ENCODE measurements at regions not wholly inside any gene's neighbourhood (a gene's known extent, or its start where the extent isn't known, plus 50 kb on each side); places are given as distances from the start of the nearest gene placed in this dataset.
"Not testable (repeated sequence)": the region's sequence is repeated elsewhere in the genome, so short reads cannot be mapped to it uniquely, and the experiment has no call there.

- DNase-seq (ENCODE audit: low read depth, low spot score); POLR2A ChIA-PET; H3K4me3 ChIP-seq (ENCODE audit: low read depth, low read length): not testable (repeated sequence)
- CTCF ChIA-PET: interaction anchor here (1.6 to 2.2 kb wide), 3 partner anchors 34 to 259 kb away, joined by 4 to 8 read pairs (median 7); no protein-coding TSS in a partner anchor
These were observed 93.2 kb upstream of the RPH3AL start, which contains the start of gene RFLNB for GRCh38 chr17:445839-446238. Gene RFLNB, minus strand, starts transcription at chr17:445939.

GRCh38 chr17:444879-445454 lies 92.4 kb upstream of the RPH3AL start:
- TF ChIP-seq CTCF (IDR thresholded peaks at IDR 0.05; ENCODE audit: insufficient read depth, low read length, missing control alignments): no peak
- ChIA-PET CTCF (interaction anchor here (0.7 to 2.4 kb wide), 7 partner anchors 12 to 280 kb away, joined by 3 to 11 read pairs (median 4); no protein-coding TSS in a partner anchor), POLR2A (no interaction called here)
- H3K4me3 ChIP-seq (ENCODE audit: low read depth, low read length): no peak overlapping the region
- DNase-seq (ENCODE audit: low read depth, low spot score): no peak

- ChIA-PET CTCF (interaction anchor here (1.1 to 2.4 kb wide), 3 partner anchors 17 to 257 kb away, joined by 3 to 11 read pairs (median 5); no protein-coding TSS in a partner anchor), POLR2A (no interaction called here)
- no peak for TF ChIP-seq CTCF (IDR thresholded peaks at IDR 0.05; ENCODE audit: insufficient read depth, low read length, missing control alignments)
- no peak for DNase-seq (ENCODE audit: low read depth, low spot score)
- no peak overlapping the region for H3K4me3 ChIP-seq (ENCODE audit: low read depth, low read length)
These were observed 90.5 kb upstream of the RPH3AL start for GRCh38 chr17:443109-443508.

- no peak for DNase-seq (ENCODE audit: low read depth, low spot score)
- TF ChIP-seq CTCF (IDR thresholded peaks at IDR 0.05; ENCODE audit: insufficient read depth, low read length, missing control alignments): no peak
- no peak overlapping the region for H3K4me3 ChIP-seq (ENCODE audit: low read depth, low read length)
- POLR2A ChIA-PET: interaction anchor here (0.8 kb wide), 1 partner anchor 174 kb away, joined by 3 read pairs; no protein-coding TSS in a partner anchor
- CTCF ChIA-PET: interaction anchor here (0.7 to 3.6 kb wide), 4 partner anchors 29 to 261 kb away, joined by 3 to 19 read pairs (median 4); no protein-coding TSS in a partner anchor
These were observed 88.7 kb upstream of the RPH3AL start for GRCh38 chr17:441155-441950.

GRCh38 chr17:438191-438590 lies 85.6 kb upstream of the RPH3AL start:
- DNase-seq (ENCODE audit: low read depth, low spot score): no peak
- ChIA-PET CTCF (interaction anchor here (2.3 to 3.6 kb wide), 2 partner anchors 26 to 262 kb away, joined by 8 to 19 read pairs; no protein-coding TSS in a partner anchor), POLR2A (no interaction called here)
- no peak for TF ChIP-seq CTCF (IDR thresholded peaks at IDR 0.05; ENCODE audit: insufficient read depth, low read length, missing control alignments)
- no peak overlapping the region for H3K4me3 ChIP-seq (ENCODE audit: low read depth, low read length)

GRCh38 chr17:437545-437944 lies 84.9 kb upstream of the RPH3AL start:
- ChIA-PET POLR2A (no interaction called here), CTCF (interaction anchor here (2.3 kb wide), 1 partner anchor 263 kb away, joined by 8 read pairs; no protein-coding TSS in a partner anchor)
- no peak for DNase-seq (ENCODE audit: low read depth, low spot score)
- TF ChIP-seq CTCF (IDR thresholded peaks at IDR 0.05; ENCODE audit: insufficient read depth, low read length, missing control alignments): no peak
- H3K4me3 ChIP-seq (ENCODE audit: low read depth, low read length): no peak overlapping the region

Measured in AG04449 (cell line).